Spleen (tissue), 7 donors: ENCODE measurements at regions not wholly inside any gene's neighbourhood (a gene's known extent, or its start where the extent isn't known, plus 50 kb on each side); places are given as distances from the start of the nearest gene placed in this dataset.

Source experiments
- CTCF ChIP-seq, 11 experiments: fragments of 200-600 bp in 7 of 11; fragments of 450-650 bp in 4 of 11; sonication (generic) in 4 of 11; IDR thresholded peaks in 8 of 11; conservative IDR thresholded peaks in 3 of 11; 1 replicate in 7 of 11; 2 replicates in 4 of 11; pipeline versions ENCODE4 v1.4.0 to v1.8.0; 2016 to 2021; ENCODE audit warnings: antibody characterized with exemption in 11 of 11, inconsistent platforms in 4 of 11, mild to moderate bottlenecking in 1 of 11
- POLR2A ChIP-seq, 3 donors: fragments of 450-650 bp; IDR thresholded peaks; one replicate each; pipeline ENCODE4 v1.5.1; 2017; ENCODE audit warnings: antibody characterized with exemption in 3 of 3, mild to moderate bottlenecking in 1 of 3
- POLR2AphosphoS5 ChIP-seq, 3 donors: sonication (generic); formaldehyde crosslinking; IDR thresholded peaks; one replicate each; pipeline ENCODE4 v1.5.1; 2017; ENCODE audit warnings: antibody characterized with exemption in 3 of 3
- donor health status: DM: no; HTN: no; CAD: no; lungs with moderate emphysema.
- donor health status: DM: no; HTN: no; CAD: no.
- donor health status: DM: no; HTN: no; CAD: no.

GRCh38 chr5:152730176-152730575 is 325.1 kb upstream of the NMUR2 start:
- TF ChIP-seq CTCF (IDR thresholded peaks at IDR 0.05 in 8 of 11, conservative IDR thresholded peaks at IDR 0.05 in 3 of 11) (no peak), POLR2AphosphoS5 (IDR thresholded peaks at IDR 0.05) (no peak), POLR2A (IDR thresholded peaks at IDR 0.05) (no peak)
